Glutamatergic neuron (in vitro differentiated cells): ENCODE measurements at regions not wholly inside any gene's neighbourhood (a gene's known extent, or its start where the extent isn't known, plus 50 kb on each side); places are given as distances from the start of the nearest gene placed in this dataset.

Source experiments
- DNase-seq: peaks from one replicate; pipeline ENCODE4 v3.0.0; 2022
- H3K27ac Mint-ChIP-seq: one replicate; pipeline ENCODE4 v1.8.0; 2020; ENCODE audit warnings: mild to moderate bottlenecking, mixed read lengths, inconsistent platforms; ENCODE audit not compliant: unreplicated experiment
- H3K27me3 Mint-ChIP-seq: one replicate; pipeline ENCODE4 v1.8.0; 2020; ENCODE audit warnings: mild to moderate bottlenecking, moderate library complexity, mixed read lengths, inconsistent platforms; ENCODE audit not compliant: unreplicated experiment
- H3K36me3 Mint-ChIP-seq: one replicate; pipeline ENCODE4 v1.8.0; 2020; ENCODE audit warnings: mild to moderate bottlenecking, mixed read lengths, inconsistent platforms; ENCODE audit not compliant: unreplicated experiment
- H3K4me1 Mint-ChIP-seq: one replicate; pipeline ENCODE4 v1.8.0; 2020; ENCODE audit warnings: mild to moderate bottlenecking, low read depth, mixed read lengths, inconsistent platforms; ENCODE audit not compliant: unreplicated experiment
- H3K4me3 Mint-ChIP-seq: one replicate; pipeline ENCODE4 v1.8.0; 2020; ENCODE audit warnings: mild to moderate bottlenecking, mixed read lengths, inconsistent platforms; ENCODE audit not compliant: unreplicated experiment
- H3K9me3 Mint-ChIP-seq: one replicate; pipeline ENCODE4 v1.8.0; 2020; ENCODE audit warnings: mild to moderate bottlenecking, moderate library complexity, mixed read lengths, inconsistent platforms; ENCODE audit not compliant: unreplicated experiment
- CTCF ChIP-seq: fragments of 200-600 bp; sonication (generic); IDR thresholded peaks from one replicate; pipeline ENCODE4 v1.5.0; 2021; ENCODE audit not compliant: partially characterized antibody, unreplicated experiment

DNA sequence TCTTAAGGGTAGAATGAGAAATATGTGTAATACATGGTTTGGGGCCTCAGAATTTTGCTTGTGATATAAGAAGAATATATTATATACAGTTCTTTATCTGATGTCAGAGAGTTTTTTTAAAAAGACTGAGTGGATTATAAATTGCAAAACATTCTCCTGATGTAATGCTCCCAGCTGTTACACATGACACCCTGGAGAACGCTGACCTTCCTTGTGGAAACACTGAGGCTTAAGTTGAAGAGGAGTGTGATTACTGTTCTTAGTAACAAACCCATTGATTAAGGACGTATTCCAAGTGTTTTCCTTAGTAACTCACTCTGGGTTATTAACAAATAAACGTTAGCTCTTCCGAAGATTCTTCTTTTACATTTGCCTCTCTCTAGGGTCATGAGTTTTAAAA, 1069.3 kb upstream of the CNTNAP5 start:
- DNase-seq, result no peak
- Mint-ChIP-seq H3K27ac (no peak overlapping the region), H3K27me3 (no peaks in the 10 kb centered on the region), H3K4me3 (no peak overlapping the region), H3K9me3 (no peaks in the 10 kb centered on the region), H3K4me1 (no peaks in the 10 kb centered on the region), H3K36me3 (no peaks in the 10 kb centered on the region)
- TF ChIP-seq CTCF, result no peak

DNA sequence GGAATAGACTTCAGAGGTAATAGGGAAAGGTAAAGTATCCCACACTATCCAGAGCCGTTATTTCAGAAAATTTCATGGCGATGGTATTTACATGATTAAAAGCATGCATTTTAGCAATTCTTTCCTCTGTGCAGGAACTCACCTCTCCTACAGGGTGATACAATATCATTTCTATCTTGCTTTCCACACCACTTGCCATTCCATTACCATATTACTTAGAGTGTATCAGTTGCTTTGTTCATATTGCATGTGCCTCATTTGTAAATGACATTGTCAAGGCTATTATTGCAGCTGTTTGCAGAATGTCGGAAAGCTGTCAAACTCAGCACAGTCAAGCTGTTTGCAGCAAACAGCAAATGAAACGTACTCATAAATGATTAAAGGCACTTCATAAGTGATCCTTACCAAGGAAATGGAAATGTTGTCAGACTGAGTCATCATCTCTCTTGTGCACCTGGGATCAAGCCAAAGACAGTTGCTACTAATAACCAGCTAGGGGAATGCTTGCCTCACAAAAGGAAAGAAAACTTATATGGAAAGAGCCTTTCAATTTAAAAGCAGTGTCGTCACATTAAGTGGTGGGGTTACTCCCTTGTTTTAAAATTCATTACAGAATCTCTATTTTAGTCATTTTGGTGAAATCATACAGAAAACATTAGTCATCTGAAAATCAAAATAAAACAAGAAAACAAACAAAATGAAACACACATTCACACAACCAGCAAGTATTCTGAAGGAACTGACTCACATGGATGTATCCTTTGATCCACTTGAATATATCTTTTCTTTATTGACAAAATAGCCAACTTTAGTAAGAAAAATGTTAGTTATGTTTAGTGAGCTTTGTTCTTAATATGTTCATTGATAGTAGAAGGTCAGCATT, 1064.1 kb upstream of the CNTNAP5 start:
- DNase-seq, result no peak

DNA sequence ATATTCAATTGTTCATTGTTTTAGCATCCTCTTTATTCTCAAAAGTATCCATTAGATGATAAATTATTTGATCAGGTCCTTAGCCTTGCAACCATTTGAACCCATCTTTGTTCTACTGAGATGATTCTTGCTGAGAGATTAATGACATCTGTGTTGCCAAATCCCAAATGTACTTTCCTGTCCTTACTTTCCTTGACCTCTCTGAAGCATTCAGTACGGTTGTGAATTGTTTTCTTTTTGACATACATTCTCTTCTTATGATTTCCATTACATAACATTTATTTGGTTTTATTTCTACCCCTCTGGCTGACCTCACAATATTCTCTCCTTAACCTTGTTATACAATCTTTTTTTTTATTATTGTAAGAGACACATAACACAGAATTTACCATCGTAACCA, 1058.6 kb upstream of the CNTNAP5 start:
- no peaks in the 10 kb centered on the region for H3K27me3 Mint-ChIP-seq
- no peak overlapping the region for H3K4me3 Mint-ChIP-seq
- DNase-seq, result no peak
- peaks cover 4% of the 10 kb centered on the region for H3K9me3 Mint-ChIP-seq
- H3K4me1 Mint-ChIP-seq, result no peaks in the 10 kb centered on the region
- no peak overlapping the region for H3K27ac Mint-ChIP-seq
- no peaks in the 10 kb centered on the region for H3K36me3 Mint-ChIP-seq
- TF ChIP-seq CTCF, result no peak

More for the DNA sequence above, 1064.1 kb upstream of the CNTNAP5 start:
- Mint-ChIP-seq H3K27ac (peak overlapping the region; percentile 57), H3K9me3 (no peaks in the 10 kb centered on the region), H3K27me3 (peaks cover 2% of the 10 kb centered on the region), H3K36me3 (no peaks in the 10 kb centered on the region), H3K4me3 (no peak overlapping the region), H3K4me1 (no peaks in the 10 kb centered on the region)
- TF ChIP-seq CTCF, result no peak

GRCh38 chr2:122977580-122977979, 1047.5 kb upstream of the CNTNAP5 start:
- Mint-ChIP-seq H3K27ac (no peak overlapping the region), H3K4me3 (no peak overlapping the region)

More at GRCh38 chr2:122977580-122977979, 1047.5 kb upstream of the CNTNAP5 start:
- H3K27me3 Mint-ChIP-seq, result no peaks in the 10 kb centered on the region
- no peaks in the 10 kb centered on the region for H3K4me1 Mint-ChIP-seq
- no peak for TF ChIP-seq CTCF
- H3K9me3 Mint-ChIP-seq, result no peaks in the 10 kb centered on the region
- no peak for DNase-seq
- no peaks in the 10 kb centered on the region for H3K36me3 Mint-ChIP-seq
